DMS53 (cell line): ENCODE measurements at regions not wholly inside any gene's neighbourhood (a gene's known extent, or its start where the extent isn't known, plus 50 kb on each side); places are given as distances from the start of the nearest gene placed in this dataset.
A peak's percentile ranks its signal among the peaks of the same experiment; 100 is the strongest.
"Not testable (repeated sequence)": the region's sequence is repeated elsewhere in the genome, so short reads cannot be mapped to it uniquely, and the experiment has no call there.

ENCODE experiments used
- DNase-seq: peaks from one replicate; lab custom pipeline; 2025; lab: John Stamatoyannopoulos, UW

DNA sequence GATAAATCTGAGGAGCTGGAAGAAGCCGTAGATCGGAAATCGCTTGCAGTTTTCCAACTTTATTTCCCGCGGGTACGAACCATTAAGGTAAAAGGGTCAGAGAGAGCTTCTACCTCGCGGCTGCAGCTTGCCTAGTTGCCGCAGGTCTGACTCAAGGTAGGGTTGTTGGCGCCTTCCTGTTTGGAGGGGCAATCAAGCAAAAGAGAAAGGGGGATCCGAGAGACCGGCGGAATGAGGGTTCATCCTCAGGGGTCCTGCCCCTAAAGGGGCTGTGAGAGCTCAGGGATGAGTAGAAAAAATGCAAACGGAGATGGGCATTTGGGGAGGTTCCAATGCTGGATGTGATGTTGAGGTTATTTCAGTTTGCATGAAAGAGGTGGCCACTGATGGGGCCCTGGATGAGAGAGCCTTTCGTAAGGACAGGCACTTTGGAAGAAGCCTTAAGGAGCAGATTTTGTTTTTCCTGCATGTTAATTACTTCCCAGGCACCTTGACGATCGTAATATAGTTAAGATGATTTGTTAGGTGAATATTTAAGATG, 265.4 kb downstream of the CGGBP1 start:
- DNase-seq, result peak; percentile 18

DNA sequence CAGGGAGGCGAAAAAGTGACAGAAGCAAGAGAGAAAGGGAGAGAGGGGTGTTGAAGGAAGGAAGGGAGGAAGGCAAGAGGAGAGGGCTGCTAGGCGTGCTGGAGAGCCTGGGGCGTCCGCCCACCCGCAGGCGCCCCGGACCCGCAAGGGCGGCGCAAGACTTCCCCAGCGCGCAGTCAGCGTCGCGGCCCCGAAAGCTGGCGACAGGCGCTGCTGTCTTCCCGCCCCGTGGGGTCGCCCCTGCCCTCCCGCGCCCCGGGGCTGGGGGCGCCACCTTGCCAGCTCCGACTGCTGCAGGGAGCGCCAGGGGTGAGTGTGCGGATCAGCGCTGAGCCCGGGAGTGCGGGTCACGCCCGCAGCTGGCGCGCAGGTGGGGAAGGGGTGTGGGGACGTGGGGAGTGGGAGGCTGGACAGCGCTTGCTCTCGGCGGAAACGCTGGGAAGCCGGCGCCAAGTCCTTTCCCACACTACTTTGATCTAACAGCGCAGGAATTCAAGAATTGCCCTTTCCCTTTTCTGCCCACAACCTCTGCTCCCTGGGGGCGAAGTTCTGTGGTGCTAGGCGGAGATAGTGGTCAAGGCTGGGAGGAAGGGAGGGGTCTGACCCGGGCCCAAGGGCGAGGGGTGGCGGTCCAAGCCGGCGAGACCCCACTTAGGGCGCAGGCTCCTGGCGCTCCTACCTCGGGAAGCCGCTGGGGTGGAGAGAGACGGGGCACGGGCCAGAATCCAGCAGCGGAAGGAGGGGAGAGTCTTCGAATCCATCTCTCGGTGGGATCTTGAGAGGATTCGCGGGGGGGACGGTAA, 266.1 kb downstream of the CGGBP1 start, which contains the start of gene HTR1F:
HTR1F (plus strand) TSS at position 173 of the 803 bp plus-strand sequence.
- DNase-seq, result peak; percentile 18

DNA sequence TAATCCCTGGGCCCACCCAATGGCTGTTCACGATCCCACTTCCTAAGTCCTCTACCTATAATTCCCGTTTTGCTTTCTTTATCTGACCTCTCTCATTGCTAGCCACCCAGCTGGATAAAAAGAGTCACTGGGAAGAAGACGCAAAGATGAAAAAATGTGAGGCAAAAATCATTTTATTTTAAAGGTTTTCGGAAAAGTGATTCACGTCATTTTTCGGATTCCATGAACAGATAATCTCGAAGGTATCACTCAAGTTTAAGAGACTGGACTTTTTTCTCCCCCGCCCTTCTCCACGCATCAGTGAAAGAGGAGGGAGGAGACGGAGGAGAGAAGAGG, 266.6 kb downstream of the CGGBP1 start:
- no peak for DNase-seq

DNA sequence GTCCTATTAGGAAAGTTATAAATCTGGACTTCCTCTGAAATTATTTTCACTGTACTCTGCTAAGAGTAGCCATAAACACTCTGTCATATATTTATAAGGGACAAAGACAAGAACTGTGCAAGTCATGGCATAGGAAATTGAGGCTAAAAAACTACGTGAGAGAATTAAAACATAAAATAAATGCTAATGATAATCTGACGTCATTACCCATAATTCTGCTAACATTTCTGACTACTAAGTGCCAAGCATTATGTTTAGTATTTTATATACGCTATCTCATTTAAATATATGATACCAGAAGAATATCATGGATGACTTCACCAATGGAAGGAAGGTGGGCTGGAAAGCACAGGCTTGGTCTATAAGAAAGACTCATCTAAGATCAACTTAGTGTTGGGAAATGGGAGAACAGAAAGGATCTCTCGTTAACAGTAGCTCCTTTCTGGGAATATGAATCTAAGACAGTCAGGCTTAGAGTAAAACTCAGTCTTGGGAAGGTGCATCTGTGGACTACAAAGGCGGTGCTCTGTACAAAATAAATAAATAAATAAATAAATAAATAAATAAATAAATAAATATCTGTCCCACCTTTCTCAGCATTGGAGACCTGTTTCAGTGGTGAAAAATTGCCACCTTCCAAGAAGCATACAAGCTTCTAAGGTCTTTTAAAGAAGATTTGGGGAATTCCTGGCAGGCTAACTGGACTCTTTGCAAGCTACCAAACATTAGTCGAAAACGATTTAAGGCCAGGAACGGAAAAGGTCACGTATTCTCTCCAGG, 267.4 kb downstream of the CGGBP1 start:
- no peak for DNase-seq

DNA sequence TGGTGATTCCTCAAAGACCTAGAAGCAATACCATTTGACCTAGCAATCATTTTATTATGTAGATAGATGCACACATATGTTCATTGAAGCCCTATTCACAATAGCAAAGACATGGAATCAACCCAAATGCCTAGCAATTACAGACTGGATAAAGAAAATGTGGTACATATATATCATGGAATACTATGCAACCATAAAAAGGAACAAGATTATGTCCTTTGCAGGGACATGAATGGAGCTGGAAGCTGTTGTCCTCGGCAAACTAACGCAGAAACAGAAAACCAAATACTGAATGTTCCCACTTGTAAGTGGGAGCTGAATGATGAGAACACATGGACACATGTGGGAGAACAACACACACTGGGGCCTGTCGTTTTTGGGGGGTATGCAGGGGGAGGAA, 269.8 kb downstream of the CGGBP1 start:
- DNase-seq, result not testable (repeated sequence)

DNA sequence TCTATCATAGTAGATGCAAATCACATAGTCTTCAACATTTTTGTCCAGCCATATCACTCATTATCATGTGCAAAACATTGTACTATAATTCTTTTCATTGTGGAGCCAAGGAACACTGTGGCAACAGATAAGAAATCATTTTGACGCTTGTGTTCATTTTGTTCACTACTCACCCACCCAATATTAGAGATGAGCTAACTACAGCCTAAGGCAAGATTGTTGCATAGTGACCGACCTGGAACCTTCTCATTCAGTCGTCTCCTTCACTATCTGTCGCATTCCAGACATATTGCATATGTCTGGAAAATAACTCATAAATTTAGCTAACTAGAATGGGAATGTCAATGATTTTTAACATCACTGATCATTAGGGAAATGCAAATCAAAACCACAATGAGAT, 270.3 kb downstream of the CGGBP1 start:
- no peak for DNase-seq

DNA sequence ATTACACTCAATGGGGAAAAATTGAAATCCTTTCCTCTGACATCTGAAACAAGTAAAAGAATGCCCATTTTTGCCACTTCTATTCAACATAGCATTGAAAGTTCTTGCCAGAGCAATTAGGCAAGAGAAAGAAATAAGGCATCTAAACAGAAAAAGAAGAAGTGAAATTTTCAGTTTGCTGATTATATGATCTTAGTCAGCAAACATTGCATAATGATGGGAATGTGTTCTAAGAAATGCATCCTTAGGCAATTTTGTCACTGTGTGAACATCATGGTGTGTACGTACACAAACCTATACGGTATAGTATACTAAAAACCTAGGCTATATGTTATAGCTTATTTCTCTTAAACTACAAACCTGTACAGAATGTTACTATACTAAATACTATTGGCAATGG, 278.0 kb downstream of the CGGBP1 start:
- DNase-seq, result no peak

DNA sequence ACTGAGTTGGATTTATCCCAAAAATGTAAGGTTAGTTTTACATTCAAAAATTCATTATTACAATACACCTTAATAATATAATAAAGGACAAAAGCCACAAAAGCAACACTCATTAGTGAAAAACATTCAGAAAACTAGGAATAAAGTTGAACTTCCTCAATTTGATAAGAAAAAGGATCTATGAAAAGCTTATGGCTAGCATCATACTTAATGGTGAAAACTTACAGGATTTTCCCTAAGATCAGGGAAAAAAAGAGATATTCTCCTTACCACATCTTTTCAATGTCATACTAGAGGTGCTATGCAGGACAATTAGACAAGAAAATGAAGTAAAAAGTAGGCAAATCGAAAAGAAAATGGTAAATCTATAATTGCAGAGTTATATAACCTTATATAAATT, 279.9 kb downstream of the CGGBP1 start:
- DNase-seq, result no peak

DNA sequence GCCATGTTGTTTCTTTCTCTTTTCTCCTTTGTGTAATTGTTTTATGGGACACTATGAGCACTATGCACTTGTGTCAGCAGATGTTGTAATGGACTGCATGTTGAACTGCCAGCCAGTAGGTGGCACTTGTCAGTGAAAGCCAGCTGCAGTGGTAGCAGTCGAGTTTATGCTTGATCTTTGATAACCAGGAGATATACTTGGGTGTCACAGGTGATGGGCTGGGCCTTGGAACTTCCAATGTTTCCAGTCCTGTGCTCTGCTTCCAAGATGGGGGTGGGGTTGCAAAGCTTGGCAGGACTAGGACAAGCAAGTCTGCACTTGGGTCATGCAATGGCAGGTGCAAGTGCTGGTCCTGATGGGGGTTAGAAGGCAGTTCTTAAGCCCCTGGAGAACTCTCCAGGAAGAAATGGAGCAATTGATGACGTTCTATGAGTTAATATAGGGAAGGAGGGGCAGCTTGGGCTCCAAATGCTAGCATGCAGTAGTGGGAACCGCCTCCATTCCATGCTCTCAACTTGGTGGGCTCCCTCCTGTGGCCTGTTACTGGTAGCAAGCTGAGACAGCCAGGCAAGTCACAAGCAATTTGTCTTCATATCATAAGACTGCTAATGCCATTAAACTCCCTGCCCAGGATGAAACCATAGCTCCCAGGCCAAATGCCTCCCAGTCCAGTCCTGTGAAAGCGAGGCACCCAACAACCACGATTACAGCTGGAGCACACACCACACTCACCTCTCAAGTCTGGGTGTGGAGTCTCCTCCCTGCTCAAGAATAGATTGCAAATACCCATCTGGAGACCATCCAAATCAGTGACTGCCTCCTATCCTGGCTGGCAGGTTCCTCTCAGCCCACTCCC, 287.2 kb downstream of the CGGBP1 start:
- peak; percentile 40 for DNase-seq

DNA sequence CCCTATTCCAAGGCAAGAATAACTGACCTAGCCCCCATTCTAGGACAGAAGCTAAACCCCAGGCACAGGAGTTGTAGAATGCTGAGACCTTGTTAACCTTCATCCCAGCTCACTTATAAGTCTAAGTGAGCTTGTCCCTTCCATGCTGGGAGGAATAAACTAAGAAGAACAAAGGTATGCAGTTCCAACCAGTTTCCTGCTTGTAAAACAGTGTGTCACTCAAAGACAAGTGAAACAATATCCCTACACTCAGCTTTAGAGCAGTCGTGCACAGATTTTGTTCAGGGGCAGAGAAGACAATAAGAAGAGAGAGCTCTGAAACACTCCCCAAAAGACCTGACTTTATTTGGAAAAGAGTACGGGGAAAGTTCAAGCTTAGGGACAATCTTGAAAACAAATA, 292.1 kb downstream of the CGGBP1 start:
- no peak for DNase-seq

DNA sequence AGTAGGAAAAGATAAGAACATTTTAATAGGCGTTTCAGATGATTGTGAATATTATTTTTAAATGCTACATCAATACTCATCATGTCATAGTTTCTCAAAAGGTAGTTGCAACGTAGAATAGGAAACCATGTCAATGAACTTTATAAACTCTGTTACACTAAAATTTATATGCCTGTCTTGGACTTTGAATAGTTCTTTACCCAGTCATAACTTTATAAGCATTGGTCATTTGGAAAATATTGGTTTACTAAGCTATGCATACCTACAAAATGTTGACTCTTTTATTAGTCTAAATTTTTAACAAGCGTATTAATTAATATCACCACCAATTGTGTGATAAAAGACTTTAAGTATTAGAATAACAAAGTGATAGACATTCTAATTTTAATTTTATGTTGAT, 293.5 kb downstream of the CGGBP1 start:
- no peak for DNase-seq

DNA sequence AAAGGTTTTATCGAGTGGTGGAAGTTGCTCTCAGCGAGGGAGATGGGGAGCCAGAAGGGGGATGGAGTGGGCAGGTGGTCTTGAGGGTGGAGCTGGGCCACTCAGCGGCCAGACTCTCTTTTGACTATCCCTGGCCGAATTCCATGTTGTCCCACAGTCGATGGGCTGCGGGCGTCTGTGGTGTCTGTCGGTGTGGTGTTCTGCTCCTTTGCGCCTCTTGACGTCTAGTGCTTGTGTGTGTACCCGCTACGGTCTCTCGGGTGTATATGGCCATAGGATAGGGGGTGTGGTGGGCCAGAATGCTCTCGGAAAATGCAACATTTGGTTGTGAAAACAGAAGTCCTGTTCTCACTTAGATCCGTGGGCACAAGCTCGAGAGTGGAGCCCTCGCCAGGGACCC, 297.0 kb downstream of the CGGBP1 start:
- no peak for DNase-seq

DNA sequence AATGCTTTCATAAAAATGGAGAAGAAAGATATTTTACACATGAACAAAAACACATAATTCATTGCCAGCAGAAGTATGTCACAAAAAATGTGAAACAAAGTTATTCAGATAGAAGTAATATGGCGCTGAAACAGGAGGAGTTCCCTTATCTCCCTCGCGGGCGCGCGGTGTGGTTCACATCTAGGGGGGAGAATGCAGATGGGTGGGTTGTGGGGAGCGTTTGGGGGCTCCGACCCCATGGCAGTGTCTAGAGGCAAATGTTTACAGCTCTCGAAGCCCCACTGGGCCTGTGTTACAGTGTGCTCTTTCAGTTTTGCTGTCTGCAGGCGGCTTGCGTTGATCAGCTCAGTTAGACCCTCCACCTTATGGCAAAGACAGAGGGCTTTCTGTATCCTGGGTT, 297.5 kb downstream of the CGGBP1 start:
- DNase-seq, result no peak

DNA sequence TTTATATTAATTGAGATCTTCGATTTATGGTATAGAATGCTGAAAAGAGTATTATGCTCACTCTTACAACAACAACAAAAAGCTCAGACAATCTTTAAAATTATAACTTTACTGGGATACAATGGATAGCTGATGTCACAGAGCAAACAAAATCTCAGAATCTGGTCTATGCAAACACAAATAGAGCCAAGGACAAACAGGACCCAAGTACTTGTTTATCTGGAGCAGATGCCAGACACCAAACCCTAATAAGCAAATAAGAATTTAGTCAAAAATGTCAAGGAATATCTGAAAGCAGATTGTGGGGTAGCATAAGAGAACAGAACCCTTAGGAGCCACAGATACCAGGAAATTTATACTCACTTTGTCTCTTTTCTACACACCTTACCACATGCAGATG, 302.2 kb downstream of the CGGBP1 start:
- DNase-seq, result peak; percentile 15

DNA sequence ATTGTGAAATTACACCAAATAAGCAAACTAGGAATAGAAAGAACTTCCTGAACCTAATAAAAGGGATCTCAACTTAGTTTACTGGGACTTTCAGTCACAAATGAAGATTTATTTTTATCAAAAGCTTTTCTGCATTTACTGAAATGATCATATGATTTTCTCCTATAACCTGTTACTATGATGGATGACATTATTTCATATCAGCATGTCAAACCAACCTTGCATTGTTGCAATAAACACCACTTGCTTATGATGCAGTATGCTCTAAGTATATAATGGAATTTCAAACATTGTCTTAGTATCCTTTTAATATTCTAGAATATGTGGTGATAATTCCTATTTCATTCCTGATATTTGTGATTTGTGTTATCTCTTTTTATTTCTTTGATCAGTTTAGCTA, 303.0 kb downstream of the CGGBP1 start:
- no peak for DNase-seq

DNA sequence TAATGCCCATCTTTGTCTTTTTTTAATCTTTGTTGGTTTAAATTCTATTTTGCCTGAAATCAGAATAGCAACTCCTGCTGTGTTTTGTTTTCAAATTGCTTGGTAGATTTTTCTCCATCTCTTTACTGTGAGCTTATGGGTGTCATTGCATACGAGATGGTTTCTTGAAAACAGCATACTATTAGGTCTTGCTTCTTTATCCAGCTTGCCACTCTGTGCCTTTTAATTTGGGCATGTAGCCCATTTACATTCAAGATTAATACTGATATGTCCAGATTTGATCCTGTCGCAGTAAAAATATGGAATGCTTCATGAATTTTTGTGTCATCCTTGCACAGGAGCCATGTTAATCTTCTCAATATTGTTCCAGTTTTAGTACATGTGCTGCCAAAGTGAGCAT, 316.6 kb downstream of the CGGBP1 start:
- no peak for DNase-seq

DNA sequence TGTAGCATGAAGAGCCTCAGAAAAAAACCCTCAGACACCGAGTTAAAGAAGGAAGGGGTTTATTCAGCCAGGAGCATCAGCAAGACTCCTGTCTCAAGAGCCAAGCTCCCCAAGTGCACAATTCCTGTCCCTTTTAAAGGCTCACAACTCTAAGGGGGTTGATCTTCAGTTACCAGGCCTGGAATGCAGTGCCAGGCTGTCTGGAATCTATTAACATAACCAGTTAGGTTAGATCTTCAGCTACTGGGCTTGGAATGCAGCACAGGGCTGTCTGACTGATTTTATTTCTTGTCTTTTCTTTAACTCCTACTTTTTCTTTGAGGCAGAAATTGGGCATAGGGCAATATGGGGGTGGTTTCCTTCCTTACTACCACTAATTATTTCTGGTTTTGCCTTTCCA, 317.9 kb downstream of the CGGBP1 start:
- not testable (repeated sequence) for DNase-seq

DNA sequence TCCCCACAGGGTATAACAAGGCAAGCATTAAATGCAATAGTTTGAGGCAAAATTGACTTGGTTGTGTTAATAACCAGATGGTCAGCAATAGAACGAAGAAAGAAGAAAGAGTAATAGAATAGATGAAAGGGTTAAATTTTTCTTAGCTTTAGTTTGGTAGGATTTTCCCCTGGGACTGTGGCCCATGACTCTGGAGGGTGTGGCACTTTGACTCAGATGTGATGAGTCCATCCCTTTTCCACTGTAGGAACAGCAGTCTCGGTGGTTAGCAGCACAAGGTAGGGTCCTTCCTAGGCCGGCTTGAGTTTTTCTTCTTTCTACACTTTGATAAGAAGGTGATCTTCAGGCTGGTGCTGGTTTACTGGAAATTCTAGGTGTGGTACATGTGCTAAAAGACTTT, 321.0 kb downstream of the CGGBP1 start:
- DNase-seq, result not testable (repeated sequence)

DNA sequence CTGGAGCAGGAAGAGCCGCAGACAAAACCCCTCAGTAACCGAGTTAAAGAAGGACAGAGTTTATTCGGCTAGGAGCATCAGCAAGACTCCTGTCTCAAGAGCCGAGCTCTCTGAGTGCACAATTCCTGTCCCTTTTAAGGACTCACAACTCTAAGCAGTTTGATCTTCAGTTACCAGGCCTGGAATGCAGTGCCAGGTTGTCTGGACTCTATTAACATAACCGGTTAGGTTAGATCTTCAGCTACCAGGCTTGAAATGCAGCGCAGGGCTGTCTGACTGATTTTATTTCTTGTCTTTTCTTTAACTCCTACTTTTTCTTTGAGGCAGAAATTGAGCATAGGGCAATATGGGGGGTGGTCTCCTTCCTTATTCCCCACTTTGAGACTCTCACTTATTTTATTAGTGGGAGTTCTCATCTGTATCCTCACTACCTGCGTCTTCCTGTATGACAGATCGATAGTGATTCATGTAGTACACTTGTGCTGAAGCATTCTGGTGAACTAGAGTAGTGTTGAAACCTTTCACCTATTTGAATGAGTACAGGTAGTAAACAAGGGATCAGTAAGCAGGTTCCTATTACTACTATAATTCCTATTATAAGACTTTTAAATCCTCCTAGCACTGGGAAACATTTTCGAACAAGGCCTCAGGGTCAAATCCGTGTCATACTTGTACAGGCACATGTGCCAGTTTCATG, 325.0 kb downstream of the CGGBP1 start:
- DNase-seq, result peak; percentile 68

DNA sequence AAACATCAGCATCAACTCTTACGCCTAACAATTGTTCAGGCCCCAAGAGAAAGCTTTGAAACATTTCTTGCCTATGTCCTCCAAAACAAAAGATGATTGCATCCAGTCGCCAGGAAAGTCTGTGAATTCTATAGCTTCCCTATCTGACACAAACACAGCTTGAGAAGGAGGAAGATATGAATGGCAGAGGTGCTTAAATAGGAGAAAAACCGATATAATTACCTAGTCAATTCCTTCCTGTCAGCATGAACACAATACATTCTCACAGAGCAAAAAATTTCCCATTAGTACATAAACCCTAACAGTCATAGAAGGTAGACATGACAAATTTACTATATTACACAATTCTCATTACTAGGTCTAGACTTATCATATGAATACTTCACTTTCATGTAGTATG, 326.5 kb downstream of the CGGBP1 start:
- DNase-seq, result no peak

DNA sequence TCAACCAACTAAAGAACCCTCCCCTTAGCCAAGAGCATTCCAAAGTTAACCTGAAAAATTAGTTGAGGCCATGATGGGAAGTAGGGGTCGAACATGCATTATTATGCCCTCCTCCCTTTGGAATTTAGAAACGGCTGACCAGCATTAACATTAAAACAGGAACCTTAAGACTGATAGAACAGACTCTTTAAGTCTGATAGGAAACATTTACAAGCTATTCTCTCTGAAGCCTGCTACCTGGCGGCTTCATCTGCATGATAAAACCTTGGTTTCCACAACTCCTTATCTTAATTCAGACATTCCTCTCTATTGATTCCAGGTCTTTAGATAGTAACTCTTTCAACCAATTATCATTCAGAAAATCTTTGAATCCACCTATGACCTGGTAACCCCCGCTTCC, 331.0 kb downstream of the CGGBP1 start:
- DNase-seq, result no peak

DNA sequence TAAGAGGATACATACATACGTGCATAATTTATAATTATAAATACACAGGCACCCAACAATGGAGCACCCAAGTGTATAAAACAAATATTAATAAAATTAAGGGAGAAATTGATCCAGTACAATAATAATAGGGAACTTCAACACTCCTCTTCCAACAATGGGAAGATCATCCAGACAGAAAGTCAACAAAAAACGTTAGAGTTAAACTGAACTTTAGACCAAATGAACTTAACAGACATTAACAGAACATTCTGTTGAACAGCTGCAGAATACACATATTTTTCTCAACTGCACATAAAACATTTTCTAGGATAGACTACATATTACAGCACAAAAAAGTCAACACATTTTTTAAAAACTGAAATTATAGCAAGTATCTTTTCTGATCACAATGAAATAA, 339.7 kb downstream of the CGGBP1 start:
- DNase-seq, result no peak
